HepG2 (cell line): ENCODE measurements at regions not wholly inside any gene's neighbourhood (a gene's known extent, or its start where the extent isn't known, plus 50 kb on each side); places are given as distances from the start of the nearest gene placed in this dataset.

ENCODE experiments used
- CREB1 ChIP-seq, 2 experiments: fragments of 450-650 bp in 1 of 2; IDR thresholded peaks; 2 replicates each; pipeline ENCODE4 v1.6.1; 2016 to 2017; ENCODE audit warnings: control low read depth in 1 of 2, mild to moderate bottlenecking in 1 of 2, missing compliant biosample characterization in 1 of 2, missing genetic modification characterization in 1 of 2
- NFRKB ChIP-seq: fragments of 450-650 bp; IDR thresholded peaks from 2 replicates; pipeline ENCODE4 v1.6.1; 2017
- YY1 ChIP-seq: IDR thresholded peaks from 2 replicates; pipeline ENCODE4 v1.6.1; 2011; ENCODE audit warnings: low read length, low read depth, moderate library complexity, mild to moderate bottlenecking; ENCODE audit not compliant: insufficient read depth, insufficient replicate concordance
- ZNF382 ChIP-seq: sonication (generic); formaldehyde crosslinking; IDR thresholded peaks from 2 replicates; pipeline ENCODE4 v1.5.0; 2020; ENCODE audit warnings: missing genetic modification reagents, mild to moderate bottlenecking, borderline replicate concordance
- TF ChIP-seq, protein P1 (sequence below): sonication (generic); formaldehyde crosslinking; IDR thresholded peaks from 2 replicates; pipeline ENCODE4 v1.5.0; 2020; ENCODE audit warnings: mild to moderate bottlenecking, missing genetic modification reagents, moderate library complexity
- TF ChIP-seq, protein P2 (sequence below): sonication (generic); formaldehyde crosslinking; IDR thresholded peaks from 2 replicates; pipeline ENCODE4 v1.4.0; 2020; ENCODE audit warnings: mild to moderate bottlenecking, missing genetic modification reagents
- TF ChIP-seq, protein P3 (sequence below): IDR thresholded peaks from 2 replicates; pipeline ENCODE4 v1.6.1; 2016; ENCODE audit warnings: missing compliant biosample characterization, missing genetic modification reagents, borderline replicate concordance

DNA sequence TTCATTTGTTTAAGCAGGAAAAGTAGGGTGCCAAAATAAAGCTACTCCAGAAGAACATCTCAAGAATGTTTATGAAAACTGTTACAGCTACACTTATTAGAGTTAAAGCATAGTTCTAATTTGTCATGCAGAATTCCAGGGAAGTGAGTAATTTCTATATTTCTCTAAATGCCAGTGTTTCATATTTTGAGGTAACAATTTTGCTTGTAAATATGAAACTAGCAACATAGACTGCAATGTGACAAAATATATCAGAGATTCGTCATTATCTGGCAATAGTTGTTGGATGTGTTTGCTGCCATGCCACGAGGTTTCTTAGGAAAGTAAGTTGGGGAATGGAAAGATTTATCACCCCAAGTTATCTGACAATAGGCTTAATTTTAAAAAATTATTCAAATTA, 424.1 kb upstream of the ZEB2 start:
- TF ChIP-seq, protein P1, sequence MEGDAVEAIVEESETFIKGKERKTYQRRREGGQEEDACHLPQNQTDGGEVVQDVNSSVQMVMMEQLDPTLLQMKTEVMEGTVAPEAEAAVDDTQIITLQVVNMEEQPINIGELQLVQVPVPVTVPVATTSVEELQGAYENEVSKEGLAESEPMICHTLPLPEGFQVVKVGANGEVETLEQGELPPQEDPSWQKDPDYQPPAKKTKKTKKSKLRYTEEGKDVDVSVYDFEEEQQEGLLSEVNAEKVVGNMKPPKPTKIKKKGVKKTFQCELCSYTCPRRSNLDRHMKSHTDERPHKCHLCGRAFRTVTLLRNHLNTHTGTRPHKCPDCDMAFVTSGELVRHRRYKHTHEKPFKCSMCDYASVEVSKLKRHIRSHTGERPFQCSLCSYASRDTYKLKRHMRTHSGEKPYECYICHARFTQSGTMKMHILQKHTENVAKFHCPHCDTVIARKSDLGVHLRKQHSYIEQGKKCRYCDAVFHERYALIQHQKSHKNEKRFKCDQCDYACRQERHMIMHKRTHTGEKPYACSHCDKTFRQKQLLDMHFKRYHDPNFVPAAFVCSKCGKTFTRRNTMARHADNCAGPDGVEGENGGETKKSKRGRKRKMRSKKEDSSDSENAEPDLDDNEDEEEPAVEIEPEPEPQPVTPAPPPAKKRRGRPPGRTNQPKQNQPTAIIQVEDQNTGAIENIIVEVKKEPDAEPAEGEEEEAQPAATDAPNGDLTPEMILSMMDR (CRISPR knock-in tag): no peak
- TF ChIP-seq, protein P2, sequence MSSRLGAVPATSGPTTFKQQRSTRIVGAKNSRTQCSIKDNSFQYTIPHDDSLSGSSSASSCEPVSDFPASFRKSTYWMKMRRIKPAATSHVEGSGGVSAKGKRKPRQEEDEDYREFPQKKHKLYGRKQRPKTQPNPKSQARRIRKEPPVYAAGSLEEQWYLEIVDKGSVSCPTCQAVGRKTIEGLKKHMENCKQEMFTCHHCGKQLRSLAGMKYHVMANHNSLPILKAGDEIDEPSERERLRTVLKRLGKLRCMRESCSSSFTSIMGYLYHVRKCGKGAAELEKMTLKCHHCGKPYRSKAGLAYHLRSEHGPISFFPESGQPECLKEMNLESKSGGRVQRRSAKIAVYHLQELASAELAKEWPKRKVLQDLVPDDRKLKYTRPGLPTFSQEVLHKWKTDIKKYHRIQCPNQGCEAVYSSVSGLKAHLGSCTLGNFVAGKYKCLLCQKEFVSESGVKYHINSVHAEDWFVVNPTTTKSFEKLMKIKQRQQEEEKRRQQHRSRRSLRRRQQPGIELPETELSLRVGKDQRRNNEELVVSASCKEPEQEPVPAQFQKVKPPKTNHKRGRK (CRISPR knock-in tag): no peak
- TF ChIP-seq NFRKB (no peak), ZNF382 (no peak), YY1 (no peak), CREB1 (IDR thresholded peaks at IDR 0.05) (no peak), CREB1 (CRISPR knock-in tag; IDR thresholded peaks at IDR 0.05) (no peak)
- TF ChIP-seq, protein P3, sequence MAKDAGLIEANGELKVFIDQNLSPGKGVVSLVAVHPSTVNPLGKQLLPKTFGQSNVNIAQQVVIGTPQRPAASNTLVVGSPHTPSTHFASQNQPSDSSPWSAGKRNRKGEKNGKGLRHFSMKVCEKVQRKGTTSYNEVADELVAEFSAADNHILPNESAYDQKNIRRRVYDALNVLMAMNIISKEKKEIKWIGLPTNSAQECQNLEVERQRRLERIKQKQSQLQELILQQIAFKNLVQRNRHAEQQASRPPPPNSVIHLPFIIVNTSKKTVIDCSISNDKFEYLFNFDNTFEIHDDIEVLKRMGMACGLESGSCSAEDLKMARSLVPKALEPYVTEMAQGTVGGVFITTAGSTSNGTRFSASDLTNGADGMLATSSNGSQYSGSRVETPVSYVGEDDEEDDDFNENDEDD (CRISPR knock-in tag): no peak
